ENCODE measurements at regions not wholly inside any gene's neighbourhood (a gene's known extent, or its start where the extent isn't known, plus 50 kb on each side); places are given as distances from the start of the nearest gene placed in this dataset.
"Not testable (repeated sequence)": the region's sequence is repeated elsewhere in the genome, so short reads cannot be mapped to it uniquely, and the experiment has no call there.

- in situ Hi-C loops (cut with HindIII; ENCODE audit: extremely low pct_ligation_motif_present, low pct_unique_long_range_greater_than_20kb); H4K20me1 ChIP-seq (ENCODE audit: insufficient read depth, low read length); DNase-seq (ENCODE audit: low spot score); POLR2A ChIA-PET; H3K4me3 ChIP-seq (replicated peaks in 1 of 3; ENCODE audit: insufficient read depth in 1 of 3, low read depth in 2 of 3, low read length in 3 of 3); H3K36me3 ChIP-seq (replicated peaks in 1 of 2; ENCODE audit: control insufficient read depth in 1 of 2, insufficient read depth in 2 of 2, low read length in 2 of 2); H3K79me2 ChIP-seq (ENCODE audit: insufficient read depth, low read length); FAIRE-seq; H3K9ac ChIP-seq (ENCODE audit: insufficient read depth, low read depth, low read length); H2AFZ ChIP-seq (ENCODE audit: low read length); BruUV-seq (replicated peaks); H3K27ac ChIP-seq (ENCODE audit: extremely low read length, insufficient read depth, low read length); H3K4me2 ChIP-seq (ENCODE audit: low read depth, low read length); H3K27me3 ChIP-seq (ENCODE audit: control insufficient read depth in 1 of 2, insufficient read depth in 2 of 2, low read length in 2 of 2); H3K4me1 ChIP-seq (ENCODE audit: insufficient read depth, low read length); intact Hi-C loops (cut with micrococcal nuclease; ENCODE audit: unreplicated experiment); CTCF ChIA-PET (ENCODE audit: low intra/inter-chr PET ratio, low total read pairs); ATAC-seq: not testable (repeated sequence)
- peak; percentile 11; the same call in 1 of the 2 replicates for TF ChIP-seq CEBPB (IDR thresholded peaks at IDR 0.05; ENCODE audit: borderline replicate concordance, low read depth, low read length)
- H3K9me3 ChIP-seq (ENCODE audit: low read length), result peaks cover 38% of the 10 kb centered on the region
Measured at GRCh38 chr6:153331221-153331620, 200.1 kb upstream of the RGS17 start.

GRCh38 chr6:153328194-153328593, 197.1 kb upstream of the RGS17 start:
- ATAC-seq (no peak), FAIRE-seq (no peak), DNase-seq (ENCODE audit: low spot score) (no peak)
- Histone ChIP-seq H3K9me3 (ENCODE audit: low read length) (peaks cover 11% of the 10 kb centered on the region), H3K9ac (ENCODE audit: insufficient read depth, low read depth, low read length) (no peak overlapping the region), H3K4me1 (ENCODE audit: insufficient read depth, low read length) (no peaks in the 10 kb centered on the region), H3K4me3 (replicated peaks in 1 of 3; ENCODE audit: insufficient read depth in 1 of 3, low read depth in 2 of 3, low read length in 3 of 3) (no peak overlapping the region), H2AFZ (ENCODE audit: low read length) (no peak overlapping the region), H3K27me3 (ENCODE audit: control insufficient read depth in 1 of 2, insufficient read depth in 2 of 2, low read length in 2 of 2) (no peaks in the 10 kb centered on the region), H3K27ac (ENCODE audit: extremely low read length, insufficient read depth, low read length) (no peak overlapping the region), H4K20me1 (ENCODE audit: insufficient read depth, low read length) (no peaks in the 10 kb centered on the region), H3K79me2 (ENCODE audit: insufficient read depth, low read length) (no peaks in the 10 kb centered on the region), H3K4me2 (ENCODE audit: low read depth, low read length) (no peak overlapping the region), H3K36me3 (replicated peaks in 1 of 2; ENCODE audit: control insufficient read depth in 1 of 2, insufficient read depth in 2 of 2, low read length in 2 of 2) (no peaks in the 10 kb centered on the region)
- CTCF ChIA-PET (ENCODE audit: low intra/inter-chr PET ratio, low total read pairs), result no interaction called here
- in situ Hi-C loops (cut with HindIII; ENCODE audit: extremely low pct_ligation_motif_present, low pct_unique_long_range_greater_than_20kb) (no loop called here), intact Hi-C loops (cut with micrococcal nuclease; ENCODE audit: unreplicated experiment) (no loop called here)
- WGBS (ENCODE audit: low lambda C conversion rate), result 14% methylated on average over 5 of the region's 5 CpGs
- POLR2A ChIA-PET, result no interaction called here
- BruUV-seq (replicated peaks), result no TSS peak
- TF ChIP-seq ZNF101 (CRISPR knock-in tag; IDR thresholded peaks at IDR 0.05; ENCODE audit: borderline replicate concordance, low read depth) (no peak), ZFYVE20 (CRISPR knock-in tag; IDR thresholded peaks at IDR 0.05; ENCODE audit: borderline replicate concordance, low read depth) (no peak), SP2 (CRISPR knock-in tag; IDR thresholded peaks at IDR 0.05) (no peak), KMT2B (CRISPR knock-in tag; IDR thresholded peaks at IDR 0.05) (no peak)
